KMS-11 (cell line): ENCODE measurements at regions not wholly inside any gene's neighbourhood (a gene's known extent, or its start where the extent isn't known, plus 50 kb on each side); places are given as distances from the start of the nearest gene placed in this dataset.

ENCODE experiments used
- H2AFZ ChIP-seq: fragments of 200-600 bp; sonication (generic); 2 replicates; pipeline ENCODE4 v1.6.1; 2016; ENCODE audit warnings: antibody characterized with exemption, mixed run types, low read depth
- H3K27ac ChIP-seq: fragments of 200-600 bp; sonication (generic); 2 replicates; pipeline ENCODE4 v1.6.1; 2016; ENCODE audit warnings: mild to moderate bottlenecking, mixed run types
- H3K27me3 ChIP-seq: fragments of 200-600 bp; sonication (generic); 2 replicates; pipeline ENCODE4 v1.6.1; 2017; ENCODE audit warnings: mild to moderate bottlenecking, low read depth, mixed run types, moderate library complexity; ENCODE audit not compliant: insufficient read depth
- H3K36me3 ChIP-seq: fragments of 200-600 bp; sonication (generic); 2 replicates; pipeline ENCODE4 v1.6.1; 2017; ENCODE audit warnings: mild to moderate bottlenecking, mixed run types; ENCODE audit not compliant: insufficient read depth
- H3K4me1 ChIP-seq: fragments of 200-600 bp; sonication (generic); 2 replicates; pipeline ENCODE4 v1.6.1; 2016; ENCODE audit warnings: mild to moderate bottlenecking, low read depth, mixed run types; ENCODE audit not compliant: poor library complexity, severe bottlenecking
- H3K4me2 ChIP-seq: fragments of 200-600 bp; sonication (generic); 2 replicates; pipeline ENCODE4 v1.7.0; 2016; ENCODE audit warnings: mild to moderate bottlenecking, mixed run types
- H3K4me3 ChIP-seq: fragments of 200-600 bp; sonication (generic); IDR thresholded peaks from 2 replicates; pipeline ENCODE4 v1.6.1; 2017; ENCODE audit warnings: low read depth, low read length, mixed read lengths; ENCODE audit not compliant: insufficient read depth
- H3K79me2 ChIP-seq: fragments of 200-600 bp; sonication (generic); 2 replicates; pipeline ENCODE4 v1.6.1; 2016; ENCODE audit warnings: low read depth, mixed run types; ENCODE audit not compliant: insufficient read depth
- H3K9ac ChIP-seq: fragments of 200-600 bp; sonication (generic); 2 replicates; pipeline ENCODE4 v1.6.1; 2016; ENCODE audit warnings: mild to moderate bottlenecking, mixed run types
- H4K20me1 ChIP-seq: fragments of 200-600 bp; sonication (generic); 2 replicates; pipeline ENCODE4 v1.6.1; 2016; ENCODE audit warnings: mild to moderate bottlenecking, mixed run types; ENCODE audit not compliant: insufficient read depth
- CTCF ChIP-seq: fragments of 200-600 bp; sonication (generic); conservative IDR thresholded peaks from 2 replicates; pipeline ENCODE4 v1.6.1; 2017; ENCODE audit warnings: low read depth, mild to moderate bottlenecking, antibody characterized with exemption, low read length, moderate library complexity, mixed read lengths

- Histone ChIP-seq H3K79me2 (no peaks in the 10 kb centered on the region), H3K4me2 (no peak overlapping the region), H2AFZ (no peak overlapping the region), H4K20me1 (no peaks in the 10 kb centered on the region), H3K4me1 (no peaks in the 10 kb centered on the region), H3K27ac (no peak overlapping the region), H3K27me3 (no peaks in the 10 kb centered on the region), H3K9ac (no peak overlapping the region), H3K36me3 (no peaks in the 10 kb centered on the region), H3K4me3 (no peak overlapping the region)
- no peak for TF ChIP-seq CTCF
Observed at GRCh38 chr20:53801609-53802370, 208.2 kb upstream of the ZNF217 start.

GRCh38 chr20:53800883-53801604, 207.4 kb upstream of the ZNF217 start:
- H3K4me2 ChIP-seq, result no peak overlapping the region
- H3K79me2 ChIP-seq, result no peaks in the 10 kb centered on the region
- H3K27me3 ChIP-seq, result no peaks in the 10 kb centered on the region
- no peaks in the 10 kb centered on the region for H4K20me1 ChIP-seq
- no peak for TF ChIP-seq CTCF
- H3K36me3 ChIP-seq, result no peaks in the 10 kb centered on the region
- no peak overlapping the region for H3K27ac ChIP-seq
- H3K9ac ChIP-seq, result no peak overlapping the region
- no peaks in the 10 kb centered on the region for H3K4me1 ChIP-seq
- H2AFZ ChIP-seq, result no peak overlapping the region
- H3K4me3 ChIP-seq, result no peak overlapping the region

- H3K4me3 ChIP-seq, result no peak overlapping the region
- H3K36me3 ChIP-seq, result no peaks in the 10 kb centered on the region
- no peak overlapping the region for H3K4me2 ChIP-seq
- no peak overlapping the region for H3K27ac ChIP-seq
- TF ChIP-seq CTCF, result no peak
- no peaks in the 10 kb centered on the region for H3K79me2 ChIP-seq
- H2AFZ ChIP-seq, result no peak overlapping the region
- no peaks in the 10 kb centered on the region for H3K4me1 ChIP-seq
- no peaks in the 10 kb centered on the region for H3K27me3 ChIP-seq
- H4K20me1 ChIP-seq, result no peaks in the 10 kb centered on the region
- no peak overlapping the region for H3K9ac ChIP-seq
Observed at GRCh38 chr20:53800418-53800817, 206.8 kb upstream of the ZNF217 start.

- Histone ChIP-seq H2AFZ (no peak overlapping the region), H3K27me3 (no peaks in the 10 kb centered on the region), H3K27ac (no peak overlapping the region), H3K36me3 (no peaks in the 10 kb centered on the region), H3K9ac (no peak overlapping the region), H4K20me1 (no peaks in the 10 kb centered on the region), H3K4me2 (no peak overlapping the region), H3K4me1 (no peaks in the 10 kb centered on the region), H3K4me3 (no peak overlapping the region), H3K79me2 (no peaks in the 10 kb centered on the region)
- TF ChIP-seq CTCF, result no peak
Observed at GRCh38 chr20:53797085-53797484, 203.4 kb upstream of the ZNF217 start.
